Heart right ventricle (tissue), 16 donors: ENCODE measurements at regions not wholly inside any gene's neighbourhood (a gene's known extent, or its start where the extent isn't known, plus 50 kb on each side); places are given as distances from the start of the nearest gene placed in this dataset.

Source experiments
- ATAC-seq, 8 donors: fragments of 200-7000 bp; cut with Tn5 transposase; one replicate each; pipeline ENCODE4 v1.9.1; 2020; ENCODE audit warnings: mild to moderate bottlenecking in 8 of 8, moderate library complexity in 8 of 8, moderate number of reproducible peaks in 1 of 8
- DNase-seq, 2 donors: peaks; one replicate each; pipeline ENCODE4 v3.0.0-alpha.2; 2020
- H3K27ac ChIP-seq, 10 donors: fragments of 200-600 bp; sonication (generic) in 2 of 10; one replicate each; pipeline versions ENCODE4 v1.5.0 to v1.8.0; 2020 to 2022; ENCODE audit warnings: mild to moderate bottlenecking in 3 of 10
- H3K27me3 ChIP-seq, 7 donors: fragments of 200-600 bp; one replicate each; pipeline ENCODE4 v1.8.0; 2021 to 2022; ENCODE audit warnings: mild to moderate bottlenecking in 2 of 7
- H3K36me3 ChIP-seq, 9 donors: fragments of 200-600 bp; sonication (generic) in 1 of 9; one replicate each; pipeline versions ENCODE4 v1.5.0 to v1.8.0; 2020 to 2022; ENCODE audit warnings: mild to moderate bottlenecking in 2 of 9
- H3K4me1 ChIP-seq, 9 donors: fragments of 200-600 bp; sonication (generic) in 1 of 9; one replicate each; pipeline versions ENCODE4 v1.5.0 to v1.8.0; 2020 to 2022; ENCODE audit warnings: mild to moderate bottlenecking in 4 of 9
- H3K4me3 ChIP-seq, 10 donors: fragments of 200-600 bp; sonication (generic) in 2 of 10; one replicate each; pipeline versions ENCODE4 v1.5.0 to v1.8.0; 2020 to 2022; ENCODE audit warnings: mild to moderate bottlenecking in 7 of 10, moderate library complexity in 2 of 10
- H3K9me3 ChIP-seq, 11 donors: fragments of 200-600 bp in 10 of 11; sonication (generic) in 2 of 11; one replicate each; pipeline versions ENCODE4 v1.5.0 to v1.8.0; 2013 to 2022; ENCODE audit warnings: mild to moderate bottlenecking in 2 of 11, control low read depth in 1 of 11, moderate library complexity in 1 of 11
- WGBS, 2 donors: extraction: QIAGEN DNeasy Blood & Tissue Kit; methylation state at CpG; one replicate each; pipeline ENCODE4 v1.1.7; 2013; ENCODE audit warnings: inconsistent platforms in 1 of 2; 5-methylcytosine and 5-hydroxymethylcytosine counted together
- intact Hi-C, 10 donors: fragments of 100-400 bp; cut with DNase I; formaldehyde crosslinking; loops; one replicate each; pipeline versions ENCODE4 v1.11.1 to v1.14.2; 2022
- TF ChIP-seq, protein P1 (sequence below), 9 donors: fragments of 200-600 bp; sonication (generic) in 2 of 9; IDR thresholded peaks; one replicate each; pipeline versions ENCODE4 v1.5.0 to v1.8.0; 2021 to 2022; ENCODE audit warnings: antibody characterized with exemption in 9 of 9, mild to moderate bottlenecking in 5 of 9, moderate library complexity in 1 of 9
- donor health status: Arrhythmogenic right ventricular cardiomyopathy.
- donor health status: ischemic (EF 13 %, LVEDD 7.1; RV severe dilation, severe dysfunction).
- donor health status: healthy with polysubstance abuse.
- donor health status: DM: no; HTN: yes; CAD: no.
- donor health status: DM: no; HTN: no; CAD: no.
- donor health status: ischemic (EF 25% LVEDD 6.9; RV normal size, moderate dysfunction).
- donor health status: ischemic (EF 25% LVEDD 5.7; RV mildly dilated, moderate dysfunction).
- donor health status: healthy.
- donor health status: DM: yes; HTN: yes; CAD: no.
- donor health status: Ischemic cardiomyopathy.
- donor health status: ischemic (EF 35%, LVEDD 5.7; RV mildly dilated, moderate dysfunction).
- donor health status: nonischemic (EF 11% LVEDD 7.7; RV severe dilation, severe dysfunction).
- donor health status: DM: yes; HTN: yes; CAD: no.
- donor health status: PGD.
- donor health status: ischemic (EF 29% LVEDD 5.4; RV normal size, mild dysfunction).
- donor health status: nonischemic (EF 23%, LVEDD 6.1; RV moderate dilation, normal function).

DNA sequence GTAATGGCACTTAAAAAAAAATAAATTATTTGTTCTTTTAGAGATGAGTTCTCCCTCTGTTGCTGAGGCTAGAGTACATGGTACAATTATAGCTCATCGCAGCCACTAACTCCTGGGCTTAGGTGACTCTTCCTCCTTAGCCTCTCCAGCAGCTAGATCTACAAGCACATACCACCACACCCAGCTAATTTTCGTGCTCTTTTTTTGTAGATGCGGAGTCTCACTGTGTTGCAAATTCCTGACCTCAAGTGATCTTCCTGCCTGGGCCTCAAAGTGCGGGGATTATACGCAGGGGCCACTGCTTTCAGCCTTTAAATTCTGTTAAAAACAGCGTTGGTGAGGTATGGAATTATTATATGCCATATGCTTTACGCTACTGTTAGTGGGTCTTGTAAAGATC lies 2034.0 kb downstream of the OLFM4 start:
- TF ChIP-seq, protein P1, sequence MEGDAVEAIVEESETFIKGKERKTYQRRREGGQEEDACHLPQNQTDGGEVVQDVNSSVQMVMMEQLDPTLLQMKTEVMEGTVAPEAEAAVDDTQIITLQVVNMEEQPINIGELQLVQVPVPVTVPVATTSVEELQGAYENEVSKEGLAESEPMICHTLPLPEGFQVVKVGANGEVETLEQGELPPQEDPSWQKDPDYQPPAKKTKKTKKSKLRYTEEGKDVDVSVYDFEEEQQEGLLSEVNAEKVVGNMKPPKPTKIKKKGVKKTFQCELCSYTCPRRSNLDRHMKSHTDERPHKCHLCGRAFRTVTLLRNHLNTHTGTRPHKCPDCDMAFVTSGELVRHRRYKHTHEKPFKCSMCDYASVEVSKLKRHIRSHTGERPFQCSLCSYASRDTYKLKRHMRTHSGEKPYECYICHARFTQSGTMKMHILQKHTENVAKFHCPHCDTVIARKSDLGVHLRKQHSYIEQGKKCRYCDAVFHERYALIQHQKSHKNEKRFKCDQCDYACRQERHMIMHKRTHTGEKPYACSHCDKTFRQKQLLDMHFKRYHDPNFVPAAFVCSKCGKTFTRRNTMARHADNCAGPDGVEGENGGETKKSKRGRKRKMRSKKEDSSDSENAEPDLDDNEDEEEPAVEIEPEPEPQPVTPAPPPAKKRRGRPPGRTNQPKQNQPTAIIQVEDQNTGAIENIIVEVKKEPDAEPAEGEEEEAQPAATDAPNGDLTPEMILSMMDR (IDR thresholded peaks at IDR 0.05), result no peak
- Histone ChIP-seq H3K9me3 (no peaks in the 10 kb centered on the region), H3K36me3 (no peaks in the 10 kb centered on the region), H3K27me3 (no peaks in the 10 kb centered on the region), H3K4me3 (no peak overlapping the region), H3K4me1 (no peaks in the 10 kb centered on the region), H3K27ac (no peak overlapping the region)
- DNase-seq (no peak), ATAC-seq (no peak)
- WGBS, 2 donors, result 87 to 89% methylated on average over 7 of the region's 7 CpGs
- intact Hi-C loops, result no loop called here

DNA sequence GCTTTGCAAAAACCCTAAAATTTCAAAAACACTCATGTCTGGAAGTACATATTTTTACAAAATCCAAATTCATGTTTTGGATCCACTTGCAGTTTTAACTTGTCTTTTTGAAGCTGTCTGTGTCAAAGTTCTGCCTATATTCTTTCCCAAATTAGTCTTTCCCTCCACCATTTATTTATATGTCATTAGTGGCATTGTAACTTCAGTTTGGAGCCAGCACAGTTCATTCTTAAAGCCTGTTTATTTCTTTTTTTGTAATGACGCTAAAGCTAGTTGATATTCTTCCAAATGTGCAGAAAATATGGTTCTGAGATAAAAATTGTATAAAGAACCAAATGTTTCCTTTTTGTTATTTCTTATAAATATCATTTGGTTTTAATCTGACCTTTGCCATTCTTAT lies 2039.3 kb downstream of the OLFM4 start:
- intact Hi-C loops, result no loop called here
- H3K4me3 ChIP-seq, result no peak overlapping the region
- WGBS, 2 donors, result 73 to 83% methylated on average over 1 of the region's 1 CpG
- TF ChIP-seq, protein P1 (IDR thresholded peaks at IDR 0.05), result no peak
- H3K27me3 ChIP-seq, result no peaks in the 10 kb centered on the region
- no peaks in the 10 kb centered on the region for H3K4me1 ChIP-seq
- DNase-seq, result no peak
- no peaks in the 10 kb centered on the region for H3K36me3 ChIP-seq
- H3K9me3 ChIP-seq, result peaks cover 0 to 8% (median 0%) of the 10 kb centered on the region in 11 donors
- ATAC-seq, result no peak
- no peak overlapping the region for H3K27ac ChIP-seq

DNA sequence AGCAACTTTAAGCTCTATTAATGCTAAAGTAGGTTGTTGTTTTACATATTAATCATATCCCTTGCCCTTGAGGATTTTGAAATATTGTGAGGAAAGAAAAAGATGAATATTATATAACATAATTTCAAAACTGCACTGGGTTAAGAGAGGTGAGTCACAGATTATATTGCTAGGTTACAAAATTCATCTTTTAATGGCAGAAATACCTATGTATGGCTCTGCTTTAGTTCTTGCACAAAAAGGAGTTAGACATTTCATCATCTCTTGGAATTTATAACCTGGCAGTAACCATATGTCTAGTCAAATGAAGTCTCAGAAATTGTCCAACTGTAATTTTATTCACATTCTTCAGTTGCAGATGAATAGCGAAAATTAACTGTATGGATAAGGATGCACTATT lies 2041.1 kb downstream of the OLFM4 start:
- 92 to 94% methylated on average over 1 of the region's 1 CpG for WGBS, 2 donors
- Histone ChIP-seq H3K36me3 (no peaks in the 10 kb centered on the region), H3K27ac (no peak overlapping the region), H3K4me3 (no peak overlapping the region), H3K4me1 (no peaks in the 10 kb centered on the region), H3K9me3 (peaks cover 0 to 11% (median 0%) of the 10 kb centered on the region in 11 donors), H3K27me3 (no peaks in the 10 kb centered on the region)
- TF ChIP-seq, protein P1 (IDR thresholded peaks at IDR 0.05), result no peak
- no peak for DNase-seq
- intact Hi-C loops, result no loop called here
- ATAC-seq, result no peak

DNA sequence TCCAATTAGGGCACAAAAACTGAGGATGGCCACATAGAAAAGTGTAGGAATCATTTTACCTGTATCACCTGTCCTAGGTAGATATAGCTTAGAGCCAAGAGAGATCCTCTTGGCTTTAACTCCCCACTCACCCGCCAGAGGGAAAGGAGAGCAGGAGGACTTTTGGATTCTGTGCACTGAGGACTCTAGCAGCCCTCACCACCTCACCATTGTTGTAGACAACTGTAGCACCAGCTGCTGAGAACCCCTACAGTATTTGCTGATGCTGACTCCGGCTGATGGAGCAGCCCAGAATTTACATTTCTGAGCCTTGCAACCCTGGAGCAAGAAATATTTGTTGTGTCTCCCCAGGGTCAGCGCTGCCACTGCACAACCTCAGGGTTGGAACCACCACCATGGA lies 2044.4 kb downstream of the OLFM4 start:
- TF ChIP-seq, protein P1 (IDR thresholded peaks at IDR 0.05), result no peak
- DNase-seq (no peak), ATAC-seq (no peak)
- Histone ChIP-seq H3K27ac (no peak overlapping the region), H3K4me1 (no peaks in the 10 kb centered on the region), H3K36me3 (no peaks in the 10 kb centered on the region), H3K9me3 (peaks cover 0 to 20% (median 0%) of the 10 kb centered on the region in 11 donors), H3K4me3 (no peak overlapping the region), H3K27me3 (no peaks in the 10 kb centered on the region)
- intact Hi-C loops, result no loop called here
- WGBS, 2 donors, result 84 to 86% methylated on average over 3 of the region's 3 CpGs

DNA sequence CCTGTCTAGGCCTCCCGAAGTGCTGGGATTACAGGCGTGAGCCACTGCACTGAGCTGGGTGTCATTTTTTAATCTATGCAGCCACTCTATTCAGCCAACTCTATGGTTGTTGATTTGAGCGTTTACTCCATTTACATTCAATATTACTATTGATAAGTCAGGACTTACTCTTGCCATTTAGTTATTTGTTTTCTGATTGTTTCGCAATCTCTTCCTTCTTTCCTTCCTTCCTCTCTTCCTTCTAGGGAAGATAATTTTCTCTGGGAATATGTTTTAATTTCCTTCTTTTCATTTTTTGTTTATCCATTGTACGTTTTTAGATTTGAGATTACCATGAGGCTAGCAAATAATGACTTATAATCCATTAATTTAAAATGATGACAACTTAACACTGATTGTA lies 2056.0 kb downstream of the OLFM4 start:
- H3K9me3 ChIP-seq, result peaks cover 0 to 10% (median 0%) of the 10 kb centered on the region in 11 donors
- TF ChIP-seq, protein P1 (IDR thresholded peaks at IDR 0.05), result no peak
- no peaks in the 10 kb centered on the region for H3K36me3 ChIP-seq
- 69 to 76% methylated on average over 5 of the region's 5 CpGs for WGBS, 2 donors
- intact Hi-C loops, result no loop called here
- H3K4me3 ChIP-seq, result no peak overlapping the region
- H3K27ac ChIP-seq, result no peak overlapping the region
- no peaks in the 10 kb centered on the region for H3K4me1 ChIP-seq
- no peaks in the 10 kb centered on the region for H3K27me3 ChIP-seq
- DNase-seq (no peak), ATAC-seq (no peak)
